Gastroesophageal sphincter (tissue), 3 donors: ENCODE measurements at regions not wholly inside any gene's neighbourhood (a gene's known extent, or its start where the extent isn't known, plus 50 kb on each side); places are given as distances from the start of the nearest gene placed in this dataset.

Experiments
- POLR2A ChIP-seq, 2 donors: fragments of 450-650 bp; IDR thresholded peaks; one replicate each; pipeline ENCODE4 v1.6.1; 2017; ENCODE audit warnings: antibody characterized with exemption in 2 of 2, mild to moderate bottlenecking in 2 of 2, moderate library complexity in 1 of 2
- POLR2AphosphoS5 ChIP-seq: sonication (generic); formaldehyde crosslinking; IDR thresholded peaks from one replicate; pipeline ENCODE4 v1.6.1; 2017; ENCODE audit warnings: antibody characterized with exemption
- TF ChIP-seq, protein P1 (sequence below), 4 experiments: fragments of 200-600 bp in 2 of 4; fragments of 450-650 bp in 2 of 4; sonication (generic) in 1 of 4; IDR thresholded peaks; one replicate each; pipeline ENCODE4 v1.5.1; 2017 to 2019; ENCODE audit warnings: antibody characterized with exemption in 4 of 4, mild to moderate bottlenecking in 2 of 4, moderate library complexity in 2 of 4

DNA sequence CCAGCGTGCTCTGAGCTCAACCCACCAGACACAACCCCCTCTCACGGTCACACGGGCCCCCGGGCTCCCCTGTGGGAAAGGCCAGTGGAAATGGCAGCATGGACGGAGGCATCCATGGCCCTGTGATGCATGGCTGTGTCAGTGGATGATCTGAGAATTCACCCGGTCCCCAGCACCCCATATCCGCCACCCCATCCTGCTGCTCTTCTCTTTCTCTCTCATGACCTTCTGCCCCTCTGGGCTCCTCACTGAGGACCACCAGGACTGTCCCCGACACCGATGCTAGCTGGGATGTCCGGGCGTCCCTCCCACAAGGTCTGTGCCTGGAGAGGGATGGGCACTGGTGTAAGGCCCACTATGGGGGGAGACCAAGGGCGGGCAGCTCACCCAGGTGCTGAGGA lies 282.2 kb downstream of the ADGRD1 start:
- TF ChIP-seq, protein P1, sequence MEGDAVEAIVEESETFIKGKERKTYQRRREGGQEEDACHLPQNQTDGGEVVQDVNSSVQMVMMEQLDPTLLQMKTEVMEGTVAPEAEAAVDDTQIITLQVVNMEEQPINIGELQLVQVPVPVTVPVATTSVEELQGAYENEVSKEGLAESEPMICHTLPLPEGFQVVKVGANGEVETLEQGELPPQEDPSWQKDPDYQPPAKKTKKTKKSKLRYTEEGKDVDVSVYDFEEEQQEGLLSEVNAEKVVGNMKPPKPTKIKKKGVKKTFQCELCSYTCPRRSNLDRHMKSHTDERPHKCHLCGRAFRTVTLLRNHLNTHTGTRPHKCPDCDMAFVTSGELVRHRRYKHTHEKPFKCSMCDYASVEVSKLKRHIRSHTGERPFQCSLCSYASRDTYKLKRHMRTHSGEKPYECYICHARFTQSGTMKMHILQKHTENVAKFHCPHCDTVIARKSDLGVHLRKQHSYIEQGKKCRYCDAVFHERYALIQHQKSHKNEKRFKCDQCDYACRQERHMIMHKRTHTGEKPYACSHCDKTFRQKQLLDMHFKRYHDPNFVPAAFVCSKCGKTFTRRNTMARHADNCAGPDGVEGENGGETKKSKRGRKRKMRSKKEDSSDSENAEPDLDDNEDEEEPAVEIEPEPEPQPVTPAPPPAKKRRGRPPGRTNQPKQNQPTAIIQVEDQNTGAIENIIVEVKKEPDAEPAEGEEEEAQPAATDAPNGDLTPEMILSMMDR (IDR thresholded peaks at IDR 0.05): no peak
- TF ChIP-seq POLR2A (IDR thresholded peaks at IDR 0.05) (no peak), POLR2AphosphoS5 (no peak)
